A549 (cell line): ENCODE measurements at regions not wholly inside any gene's neighbourhood (a gene's known extent, or its start where the extent isn't known, plus 50 kb on each side); places are given as distances from the start of the nearest gene placed in this dataset.

Experiments used
- ATAC-seq, 2 experiments: fragments of 200-7000 bp in 1 of 2; fragments of >200 bp in 1 of 2; cut with Nextera tagmentation in 1 of 2; cut with Tn5 transposase in 1 of 2; 3 replicates each; pipeline versions ENCODE4 v1.8.0 to v1.9.1; 2018 to 2020; ENCODE audit warnings: mild to moderate bottlenecking in 1 of 2, moderate library complexity in 1 of 2
- CTCF ChIA-PET: fragments of 300-600 bp; sonication (Branson Sonifier 250); formaldehyde crosslinking; extraction: SDS; loops from one replicate; lab custom pipeline; 2021; ENCODE audit warnings: antibody characterized with exemption, inconsistent platforms; lab: Yijun Ruan, JAX
- POLR2A ChIA-PET: fragments of 350-600 bp; formaldehyde crosslinking; extraction: SDS; loops from one replicate; lab custom pipeline; 2021; ENCODE audit warnings: antibody characterized with exemption, inconsistent platforms; lab: Yijun Ruan, JAX
- DNase-seq, 2 experiments: peaks; one replicate each; pipeline versions ENCODE4 v3.0.0 to v3.0.0-alpha.2; 2011 to 2016; ENCODE audit warnings: low read depth in 1 of 2, low spot score in 1 of 2
- FAIRE-seq: peaks from 2 replicates; lab custom pipeline; 2011; peaks lifted over from hg19 to GRCh38; lab: Jason Lieb, UNC
- H3K27ac ChIP-seq, 2 experiments: fragments of >200 bp; sonication (Bioruptor Twin); formaldehyde crosslinking; 3 replicates each; pipeline ENCODE4 v1.5.1; 2016 to 2017
- H3K4me1 ChIP-seq: fragments of >200 bp; sonication (Bioruptor Twin); formaldehyde crosslinking; 3 replicates; pipeline ENCODE4 v1.6.1; 2016
- H3K4me2 ChIP-seq: fragments of >200 bp; sonication (Bioruptor Twin); formaldehyde crosslinking; 3 replicates; pipeline ENCODE4 v1.6.1; 2016
- H3K4me3 ChIP-seq: fragments of >200 bp; sonication (Bioruptor Twin); formaldehyde crosslinking; 3 replicates; pipeline ENCODE4 v1.5.1; 2016
- H3K9me3 ChIP-seq: fragments of >200 bp; sonication (Bioruptor Twin); formaldehyde crosslinking; 3 replicates; pipeline ENCODE4 v1.6.1; 2016
- BCL3 ChIP-seq: fragments of >200 bp; sonication (Bioruptor Twin); formaldehyde crosslinking; IDR thresholded peaks from 3 replicates; pipeline ENCODE4 v1.6.1; 2016
- BHLHE40 ChIP-seq: IDR thresholded peaks from 2 replicates; pipeline ENCODE4 v1.6.1; 2012; ENCODE audit warnings: low read depth, low read length, inconsistent platforms
- CBX8 ChIP-seq: fragments of 200-600 bp; sonication (generic); IDR thresholded peaks from 2 replicates; pipeline ENCODE4 v1.6.1; 2016
- CEBPB ChIP-seq, 2 experiments: fragments of >200 bp in 1 of 2; sonication (Bioruptor Twin) in 1 of 2; formaldehyde crosslinking in 1 of 2; IDR thresholded peaks; 2 replicates each; pipeline ENCODE4 v1.6.1; 2012 to 2016
- EHMT2 ChIP-seq: fragments of 200-600 bp; sonication (generic); IDR thresholded peaks from 2 replicates; pipeline ENCODE4 v1.6.1; 2016; ENCODE audit warnings: antibody characterized with exemption, low read depth, mild to moderate bottlenecking, moderate library complexity
- FOXS1 ChIP-seq: fragments of 250-450 bp; sonication (Bioruptor Pico); IDR thresholded peaks from 2 replicates; pipeline ENCODE4 v1.5.0; 2020; ENCODE audit warnings: mild to moderate bottlenecking, moderate library complexity
- HES2 ChIP-seq: fragments of >200 bp; sonication (Bioruptor Twin); formaldehyde crosslinking; IDR thresholded peaks from 2 replicates; pipeline ENCODE4 v1.6.1; 2016
- HOXB13 ChIP-seq: fragments of 250-450 bp; sonication (Bioruptor Pico); IDR thresholded peaks from 2 replicates; pipeline ENCODE4 v1.5.0; 2020; ENCODE audit warnings: low read depth, mild to moderate bottlenecking, moderate library complexity
- KDM5A ChIP-seq: fragments of 200-600 bp; sonication (generic); IDR thresholded peaks from 2 replicates; pipeline ENCODE4 v1.6.1; 2016; ENCODE audit warnings: antibody characterized with exemption, mild to moderate bottlenecking
- MAZ ChIP-seq: fragments of 150-350 bp; IDR thresholded peaks from 2 replicates; pipeline ENCODE4 v1.6.1; 2014; ENCODE audit warnings: antibody characterized with exemption, low read depth, low read length, borderline replicate concordance
- MYC ChIP-seq: IDR thresholded peaks from 2 replicates; pipeline ENCODE4 v1.6.1; 2012; ENCODE audit warnings: mild to moderate bottlenecking, inconsistent platforms, low read length, improper control_type of control experiment, borderline replicate concordance
- NR3C1 ChIP-seq: fragments of >200 bp; sonication (Bioruptor Twin); formaldehyde crosslinking; IDR thresholded peaks from 3 replicates; pipeline ENCODE4 v1.6.1; 2017
- RAD21 ChIP-seq, 2 experiments: fragments of >200 bp in 1 of 2; sonication (Bioruptor Twin) in 1 of 2; formaldehyde crosslinking in 1 of 2; IDR thresholded peaks in 1 of 2; conservative IDR thresholded peaks in 1 of 2; 2 replicates in 1 of 2; 3 replicates in 1 of 2; pipeline ENCODE4 v1.6.1; 2012 to 2018; ENCODE audit warnings: inconsistent platforms in 1 of 2
- RCOR1 ChIP-seq: fragments of 150-350 bp; IDR thresholded peaks from 2 replicates; pipeline ENCODE4 v1.6.1; 2014; ENCODE audit warnings: antibody characterized with exemption, low read length, low read depth
- RFX5 ChIP-seq: fragments of 450-650 bp; IDR thresholded peaks from 2 replicates; pipeline ENCODE4 v1.7.1; 2014; ENCODE audit warnings: antibody characterized with exemption, mild to moderate bottlenecking, moderate library complexity
- RNF2 ChIP-seq: fragments of 200-600 bp; sonication (generic); IDR thresholded peaks from 2 replicates; pipeline ENCODE4 v1.6.1; 2016; ENCODE audit warnings: low read depth, mild to moderate bottlenecking, antibody characterized with exemption, moderate library complexity, borderline replicate concordance
- SMC3 ChIP-seq: fragments of >200 bp; sonication (Bioruptor Twin); formaldehyde crosslinking; IDR thresholded peaks from 3 replicates; pipeline ENCODE4 v1.6.1; 2018; ENCODE audit warnings: inconsistent platforms
- TFCP2L1 ChIP-seq: fragments of 250-450 bp; sonication (Bioruptor Pico); IDR thresholded peaks from 2 replicates; pipeline ENCODE4 v1.5.0; 2021; ENCODE audit warnings: mild to moderate bottlenecking
- TP53 ChIP-seq: fragments of 250-450 bp; sonication (Bioruptor Pico); IDR thresholded peaks from 2 replicates; pipeline ENCODE4 v1.5.0; 2021; ENCODE audit warnings: mild to moderate bottlenecking, moderate library complexity
- ZNF302 ChIP-seq: fragments of 250-450 bp; sonication (Bioruptor Pico); IDR thresholded peaks from 2 replicates; pipeline ENCODE4 v1.9.0; 2021; ENCODE audit warnings: inconsistent platforms, mild to moderate bottlenecking, moderate library complexity
- WGBS: methylation state at CpG from one replicate; pipeline ENCODE4 v1.1.6; 2017; ENCODE audit errors: missing lambda C conversion rate; 5-methylcytosine and 5-hydroxymethylcytosine counted together
- TF ChIP-seq, protein P1 (sequence below): fragments of 250-450 bp; sonication (Bioruptor Pico); IDR thresholded peaks from 2 replicates; pipeline ENCODE4 v1.5.0; 2021; ENCODE audit warnings: mild to moderate bottlenecking, moderate library complexity, borderline replicate concordance
- TF ChIP-seq, protein P2 (sequence below): IDR thresholded peaks from 2 replicates; pipeline ENCODE4 v1.6.1; 2012

DNA sequence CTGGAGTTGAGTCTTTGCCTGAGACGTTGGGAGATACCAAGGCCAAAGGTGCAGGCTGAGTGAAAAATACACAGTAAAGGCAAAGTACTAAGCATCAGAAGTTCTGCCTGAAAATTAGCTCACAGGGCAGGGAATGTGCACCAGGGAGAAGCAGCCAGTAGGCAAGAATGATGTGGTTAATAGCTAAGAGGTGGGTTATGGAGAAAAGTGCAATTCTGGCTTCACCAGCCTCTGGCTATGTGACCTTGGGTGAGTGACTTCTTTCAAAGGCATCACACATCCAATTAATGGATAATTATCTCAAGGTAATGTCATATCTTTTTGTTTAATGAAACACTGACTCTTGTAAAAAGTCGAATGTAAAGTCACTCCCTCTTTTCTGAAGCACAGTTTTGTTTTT lies 230.7 kb upstream of the FGGY start:
- TF ChIP-seq RCOR1 = no peak
- no peak for TF ChIP-seq FOXS1
- no peak for TF ChIP-seq TP53 (CRISPR knock-in tag)
- TF ChIP-seq HOXB13 (CRISPR knock-in tag) = no peak
- no peak for TF ChIP-seq RFX5
- no peak for TF ChIP-seq CBX8
- TF ChIP-seq CEBPB (IDR thresholded peaks at IDR 0.05) = no peak
- ATAC-seq (no peak), DNase-seq (no peak), FAIRE-seq (no peak)
- no peak overlapping the region for H3K4me2 ChIP-seq
- ChIA-PET CTCF (interaction anchor here (0.5 to 1.2 kb wide), 3 partner anchors 10 to 281 kb away, joined by 3 read pairs; no protein-coding TSS in a partner anchor), POLR2A (no interaction called here)
- no peak overlapping the region for H3K4me3 ChIP-seq
- no peak overlapping the region for H3K27ac ChIP-seq
- no peaks in the 10 kb centered on the region for H3K9me3 ChIP-seq
- WGBS = 46% methylated on average over 2 of the region's 2 CpGs
- H3K4me1 ChIP-seq = peaks cover 21% of the 10 kb centered on the region

DNA sequence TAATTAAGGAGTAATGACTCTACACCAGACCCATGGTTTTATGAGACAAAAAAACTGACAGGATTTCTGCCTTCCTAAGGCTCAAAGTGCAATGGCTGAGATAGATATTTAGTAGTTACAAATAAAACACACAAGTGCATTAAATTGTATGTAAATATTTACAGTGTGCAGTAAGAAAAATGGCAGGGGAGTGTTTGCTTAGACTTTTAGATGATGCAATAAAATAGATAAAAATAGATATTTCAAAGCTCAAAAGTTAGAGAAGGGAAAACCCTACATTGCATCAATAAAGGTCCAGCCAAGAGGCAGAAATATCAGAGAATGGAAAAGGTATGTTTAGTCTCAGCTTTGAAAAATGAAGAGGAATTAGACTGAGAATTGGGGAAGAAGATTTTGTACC lies 226.3 kb upstream of the FGGY start:
- DNase-seq (no peak), FAIRE-seq (no peak), ATAC-seq (no peak)
- TF ChIP-seq RAD21 (conservative IDR thresholded peaks at IDR 0.05 in 1 of 2, IDR thresholded peaks at IDR 0.05 in 1 of 2) = no peak
- no peak for TF ChIP-seq RNF2
- no peak for TF ChIP-seq EHMT2
- no peak for TF ChIP-seq MYC
- no peak for TF ChIP-seq HES2
- no peak for TF ChIP-seq BCL3
- TF ChIP-seq ZNF302 (CRISPR knock-in tag) = no peak
- no peak for TF ChIP-seq NR3C1
- TF ChIP-seq MAZ = no peak
- TF ChIP-seq, protein P1, sequence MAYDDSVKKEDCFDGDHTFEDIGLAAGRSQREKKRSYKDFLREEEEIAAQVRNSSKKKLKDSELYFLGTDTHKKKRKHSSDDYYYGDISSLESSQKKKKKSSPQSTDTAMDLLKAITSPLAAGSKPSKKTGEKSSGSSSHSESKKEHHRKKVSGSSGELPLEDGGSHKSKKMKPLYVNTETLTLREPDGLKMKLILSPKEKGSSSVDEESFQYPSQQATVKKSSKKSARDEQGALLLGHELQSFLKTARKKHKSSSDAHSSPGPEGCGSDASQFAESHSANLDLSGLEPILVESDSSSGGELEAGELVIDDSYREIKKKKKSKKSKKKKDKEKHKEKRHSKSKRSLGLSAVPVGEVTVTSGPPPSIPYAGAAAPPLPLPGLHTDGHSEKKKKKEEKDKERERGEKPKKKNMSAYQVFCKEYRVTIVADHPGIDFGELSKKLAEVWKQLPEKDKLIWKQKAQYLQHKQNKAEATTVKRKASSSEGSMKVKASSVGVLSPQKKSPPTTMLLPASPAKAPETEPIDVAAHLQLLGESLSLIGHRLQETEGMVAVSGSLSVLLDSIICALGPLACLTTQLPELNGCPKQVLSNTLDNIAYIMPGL = no peak
- no peak for TF ChIP-seq KDM5A
- TF ChIP-seq TFCP2L1 (CRISPR knock-in tag) = no peak
- no peak for TF ChIP-seq SMC3
- no peak for TF ChIP-seq TP53 (CRISPR knock-in tag)
- TF ChIP-seq, protein P2, sequence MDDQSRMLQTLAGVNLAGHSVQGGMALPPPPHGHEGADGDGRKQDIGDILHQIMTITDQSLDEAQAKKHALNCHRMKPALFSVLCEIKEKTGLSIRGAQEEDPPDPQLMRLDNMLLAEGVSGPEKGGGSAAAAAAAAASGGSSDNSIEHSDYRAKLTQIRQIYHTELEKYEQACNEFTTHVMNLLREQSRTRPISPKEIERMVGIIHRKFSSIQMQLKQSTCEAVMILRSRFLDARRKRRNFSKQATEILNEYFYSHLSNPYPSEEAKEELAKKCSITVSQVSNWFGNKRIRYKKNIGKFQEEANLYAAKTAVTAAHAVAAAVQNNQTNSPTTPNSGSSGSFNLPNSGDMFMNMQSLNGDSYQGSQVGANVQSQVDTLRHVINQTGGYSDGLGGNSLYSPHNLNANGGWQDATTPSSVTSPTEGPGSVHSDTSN = no peak
- no peak for TF ChIP-seq RCOR1
- no peak for TF ChIP-seq FOXS1
- no peak for TF ChIP-seq BHLHE40
- no peak for TF ChIP-seq RFX5
- Histone ChIP-seq H3K27ac (no peak overlapping the region), H3K4me2 (no peak overlapping the region; the same call in 2 of the 3 replicates), H3K4me1 (peaks cover 6% of the 10 kb centered on the region; the same call in 2 of the 3 replicates), H3K9me3 (no peaks in the 10 kb centered on the region), H3K4me3 (no peak overlapping the region)
- POLR2A ChIA-PET = interaction anchor here (1.5 kb wide), 1 partner anchor 287 kb away, joined by 4 read pairs; the partner anchor contains the start of gene JUN
- CTCF ChIA-PET = interaction anchor here (1.3 kb wide), 1 partner anchor 16 kb away, joined by 3 read pairs; no protein-coding TSS in a partner anchor
